GM21723 (cell line): ENCODE measurements at regions not wholly inside any gene's neighbourhood (a gene's known extent, or its start where the extent isn't known, plus 50 kb on each side); places are given as distances from the start of the nearest gene placed in this dataset.

Source experiments
- ATAC-seq: cut with Tn5 transposase; IDR thresholded peaks from one replicate; pipeline ENCODE4 v1.9.1; 2021; ENCODE audit warnings: mild to moderate bottlenecking, moderate library complexity; ENCODE audit not compliant: unreplicated experiment

DNA sequence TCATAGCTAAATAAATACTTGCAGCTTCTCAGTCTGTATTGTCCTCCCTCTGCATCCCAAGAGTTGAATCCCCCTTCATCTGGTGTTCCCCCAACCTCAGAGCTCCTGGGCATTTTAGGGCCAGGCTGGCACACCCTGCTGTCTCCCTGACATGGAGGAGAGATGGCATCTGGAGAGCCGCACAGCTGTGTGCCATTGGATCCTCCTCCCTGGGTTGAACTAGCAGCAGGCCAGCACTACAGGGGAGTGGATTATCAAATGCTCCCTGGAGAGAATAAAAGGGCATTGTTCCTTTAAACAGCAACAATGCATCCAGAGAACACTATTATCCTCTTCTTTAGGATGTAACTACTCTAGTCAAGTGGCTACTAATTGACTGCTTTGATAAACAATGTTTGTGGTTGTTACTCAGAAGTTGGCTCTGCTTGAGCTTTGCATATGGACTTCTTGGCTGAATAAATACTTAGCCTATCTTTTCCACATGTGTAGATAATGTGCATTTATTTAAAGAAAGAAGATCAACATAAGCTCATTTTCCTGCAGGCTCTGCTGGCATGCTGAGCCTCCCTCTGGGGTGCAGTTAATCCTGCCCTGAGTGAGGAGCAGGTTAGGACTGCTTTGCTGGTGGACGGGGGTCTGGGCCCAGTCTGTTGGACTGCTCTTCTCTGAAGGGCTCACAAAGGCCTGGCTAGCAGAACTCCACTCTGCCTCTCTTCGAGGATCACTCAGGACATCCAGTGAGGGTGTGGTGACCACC is 897.2 kb downstream of the TBC1D22A start:
- no peak for ATAC-seq

DNA sequence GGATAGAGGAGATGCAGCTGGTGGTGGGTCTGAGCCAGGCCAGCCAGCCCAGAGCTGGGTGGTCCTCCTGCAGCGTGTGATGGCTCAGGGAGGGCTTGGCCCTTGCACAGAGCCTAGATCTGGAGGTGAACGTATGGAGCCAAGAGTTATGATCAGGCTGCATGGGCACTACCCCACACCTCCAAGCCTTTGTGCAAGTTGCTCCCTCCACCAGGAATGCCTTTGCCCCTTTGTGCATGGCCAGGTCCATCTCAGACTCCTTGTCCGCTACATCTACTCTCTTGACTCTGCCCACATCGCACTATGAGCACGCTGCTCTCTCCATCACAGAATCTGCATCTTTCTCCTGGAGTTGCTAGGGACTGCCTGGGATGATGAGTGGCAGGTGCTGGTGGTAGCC is 895.7 kb downstream of the TBC1D22A start:
- no peak for ATAC-seq

DNA sequence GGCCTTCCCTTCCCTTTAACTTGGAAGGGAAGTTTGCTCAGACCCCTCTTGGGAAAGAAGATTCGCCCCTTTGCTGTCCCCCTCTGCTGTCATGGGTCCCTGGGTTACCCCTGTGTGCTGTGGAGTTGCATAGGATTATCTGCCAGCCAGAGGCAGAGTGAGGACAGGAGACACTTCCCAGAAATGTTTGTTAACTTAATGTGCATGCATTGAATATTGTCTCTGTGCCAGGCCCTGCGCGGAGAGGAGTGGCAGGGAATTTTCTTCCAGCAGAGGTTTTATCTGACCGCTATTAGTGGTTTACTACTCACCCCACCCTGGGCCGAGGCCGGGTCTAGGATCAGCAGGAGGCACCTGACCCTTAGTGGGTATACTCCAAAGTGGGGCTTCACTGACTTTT is 894.8 kb downstream of the TBC1D22A start:
- ATAC-seq = no peak

DNA sequence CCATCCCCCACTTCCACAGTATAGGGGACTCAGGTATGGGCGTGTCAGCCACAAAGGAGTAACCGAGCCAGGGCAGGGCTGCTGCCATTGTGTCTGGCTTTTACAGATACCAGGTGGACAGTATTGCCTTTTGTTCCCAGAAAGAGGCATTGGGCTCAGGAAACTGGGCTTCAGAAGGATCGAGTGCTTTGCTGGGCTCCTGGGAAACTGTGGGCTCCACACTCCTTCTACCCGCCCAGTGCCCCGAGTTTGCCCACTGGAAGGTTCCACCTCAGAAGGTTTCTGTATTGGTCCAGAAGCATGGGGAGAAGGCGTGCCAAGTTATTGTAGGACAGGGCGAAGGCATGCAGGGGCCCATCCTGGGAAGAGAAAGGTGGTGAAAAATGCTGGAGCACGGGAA is 894.4 kb downstream of the TBC1D22A start:
- ATAC-seq = no peak

DNA sequence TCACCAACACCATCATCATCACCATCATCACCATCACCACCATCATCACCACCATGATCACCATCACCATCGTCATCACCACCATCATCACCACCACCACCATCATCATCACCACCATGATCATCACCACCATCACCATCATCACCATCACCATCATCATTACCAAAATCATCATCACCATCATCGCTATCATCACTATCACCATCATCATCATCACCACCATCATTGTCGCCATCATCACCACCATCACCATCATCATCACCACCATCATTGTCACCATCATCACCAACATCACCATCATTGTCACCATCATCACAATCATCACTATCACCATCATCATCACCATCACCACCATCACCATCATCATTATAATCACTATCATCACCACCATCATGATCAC is 893.5 kb downstream of the TBC1D22A start:
- ATAC-seq = no peak

DNA sequence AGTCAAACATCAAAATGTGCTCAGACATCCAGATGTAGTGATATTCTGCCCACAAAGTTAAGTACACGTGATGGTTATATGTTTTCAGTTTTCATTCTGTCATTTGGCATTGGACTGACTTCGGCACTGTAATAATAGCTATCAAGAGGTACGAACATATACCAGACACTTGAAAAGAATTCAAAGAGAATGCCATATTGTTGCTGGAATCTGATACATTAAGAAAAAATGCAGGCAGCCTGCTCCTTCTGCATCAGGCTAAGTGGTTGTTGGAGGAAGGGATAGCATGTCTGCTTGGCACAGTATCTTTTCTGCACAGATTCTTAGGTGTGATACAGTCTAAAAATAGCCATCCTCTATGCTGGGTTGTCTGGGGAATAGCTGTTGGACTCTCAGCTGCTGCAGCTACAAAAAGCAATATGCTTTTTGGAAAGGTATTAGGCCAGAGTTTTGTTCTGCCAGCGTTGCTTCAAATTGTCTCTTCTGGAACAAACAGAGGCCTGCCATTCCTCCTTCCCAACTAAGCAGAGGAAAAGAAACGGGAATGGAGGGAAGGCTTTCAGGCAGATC is 892.6 kb downstream of the TBC1D22A start:
- ATAC-seq = no peak

DNA sequence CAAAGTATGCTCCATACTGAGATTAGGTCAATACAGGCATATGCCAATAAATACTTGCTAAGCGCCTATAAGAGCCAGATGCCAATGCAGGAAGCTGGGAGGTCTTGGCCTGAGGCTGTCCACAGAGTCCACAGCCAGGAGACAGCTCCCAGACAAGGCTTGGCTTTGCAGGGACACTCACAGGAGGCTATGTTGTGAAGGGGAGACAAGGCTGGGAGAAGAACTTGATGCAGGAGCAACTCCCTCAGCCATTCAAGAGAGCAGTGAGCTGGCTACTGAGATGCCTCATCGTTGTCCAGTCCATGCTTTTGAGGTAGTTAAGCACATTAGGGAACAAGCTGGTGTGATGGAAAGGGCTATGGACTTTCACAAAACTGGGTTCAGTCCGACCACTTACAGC is 891.5 kb downstream of the TBC1D22A start:
- no peak for ATAC-seq

DNA sequence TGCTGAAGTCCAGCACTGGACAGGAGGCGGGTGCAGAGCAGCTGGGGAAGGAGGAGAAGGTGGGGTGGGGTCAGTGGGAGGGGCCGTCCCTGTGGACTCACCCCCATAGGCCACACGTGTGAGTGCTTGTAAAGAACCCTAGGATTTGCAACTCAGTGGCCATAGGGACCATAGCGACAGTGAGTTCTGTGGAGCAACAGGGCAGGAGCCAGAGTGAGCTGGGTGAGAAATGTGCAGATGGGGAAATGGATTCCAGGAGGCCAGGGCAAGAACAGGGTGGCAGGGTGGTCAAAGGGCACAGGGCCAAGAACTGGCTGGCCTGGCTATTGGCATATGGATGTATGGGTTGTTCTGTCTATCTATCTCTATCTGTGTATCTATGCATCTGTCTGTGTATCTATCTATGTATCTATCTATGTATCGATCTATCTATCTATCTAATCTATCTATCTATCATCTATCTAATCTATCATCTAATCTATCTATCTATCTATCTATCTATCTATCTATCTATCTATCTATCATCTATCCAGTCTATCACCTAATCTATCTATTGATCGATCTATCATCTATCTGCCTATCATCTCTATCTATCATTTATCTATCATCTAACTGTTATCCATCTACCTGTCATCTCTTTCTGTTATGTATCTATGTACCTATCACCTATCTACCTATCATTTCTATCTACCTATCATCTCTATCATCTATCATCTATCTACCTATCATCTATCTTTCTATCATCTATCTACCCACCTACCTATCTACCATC is 889.0 kb downstream of the TBC1D22A start:
- ATAC-seq = no peak

DNA sequence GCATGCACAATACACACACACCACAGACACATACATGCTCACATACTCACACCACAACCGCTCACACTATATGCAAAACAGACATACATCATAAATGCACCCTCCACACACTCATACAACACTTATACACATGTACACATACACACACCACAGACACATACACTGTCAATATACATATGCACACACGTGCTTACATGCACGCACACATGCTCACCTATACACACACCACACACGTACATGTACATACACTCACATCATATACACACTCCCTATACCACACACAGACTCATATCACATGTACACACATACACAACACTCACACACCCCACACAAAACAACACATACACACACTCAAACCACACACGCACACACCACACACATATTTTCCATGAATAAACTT is 885.3 kb downstream of the TBC1D22A start:
- no peak for ATAC-seq

DNA sequence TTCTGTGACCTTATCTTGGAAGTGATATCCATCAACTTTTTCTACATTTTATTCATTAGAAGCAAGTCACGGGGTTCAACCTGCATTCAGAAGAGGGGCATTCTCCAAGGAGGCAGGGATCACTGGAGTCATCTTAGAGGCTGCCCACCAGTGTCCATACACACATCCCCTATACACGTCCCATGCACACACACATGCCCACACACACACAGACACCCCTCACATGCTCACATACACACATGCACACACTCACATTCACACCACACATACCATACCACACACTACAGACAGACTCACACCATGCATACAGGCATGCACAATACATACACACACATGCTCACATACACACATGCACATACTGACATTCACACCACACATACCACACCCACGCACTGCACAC is 884.7 kb downstream of the TBC1D22A start:
- no peak for ATAC-seq

DNA sequence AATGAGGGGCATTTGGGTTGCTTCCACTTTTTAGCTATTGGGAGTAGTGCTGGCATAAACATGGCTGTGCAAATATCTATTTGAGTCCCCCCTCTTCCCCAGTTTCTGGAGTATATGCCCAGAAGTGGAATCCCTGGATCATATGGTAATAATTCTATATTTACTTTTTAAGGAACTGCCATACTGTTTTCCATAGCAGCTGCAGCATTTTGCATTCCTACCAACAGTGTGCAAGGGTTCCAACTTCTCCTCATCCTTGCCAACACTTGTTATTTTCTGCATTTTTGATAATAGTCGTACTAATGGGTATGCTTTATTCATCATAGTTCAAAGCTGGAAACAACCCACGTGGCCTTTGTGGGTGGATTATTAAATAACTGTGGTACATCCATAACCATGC is 883.5 kb downstream of the TBC1D22A start:
- no peak for ATAC-seq

DNA sequence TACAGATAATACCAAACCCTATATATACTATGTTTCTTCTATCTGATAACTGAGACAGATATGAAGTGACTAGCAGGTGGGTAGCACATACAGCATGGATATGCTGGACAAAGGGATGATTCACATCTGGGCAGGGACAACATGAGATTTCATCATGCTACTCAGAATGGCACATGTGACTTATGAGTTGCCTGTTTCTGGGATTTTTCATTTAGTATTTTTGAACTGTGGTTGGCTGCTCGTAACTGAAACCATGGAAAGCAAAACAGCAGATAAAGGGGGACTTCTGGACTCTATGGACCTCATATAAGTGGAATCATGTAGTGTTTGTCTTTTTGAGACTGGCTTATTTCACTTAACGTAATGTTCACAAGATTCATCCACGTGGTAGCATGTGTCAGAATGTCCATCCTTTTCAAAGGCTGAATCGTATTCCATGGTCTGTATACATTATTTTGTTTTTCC is 883.0 kb downstream of the TBC1D22A start:
- ATAC-seq = no peak

DNA sequence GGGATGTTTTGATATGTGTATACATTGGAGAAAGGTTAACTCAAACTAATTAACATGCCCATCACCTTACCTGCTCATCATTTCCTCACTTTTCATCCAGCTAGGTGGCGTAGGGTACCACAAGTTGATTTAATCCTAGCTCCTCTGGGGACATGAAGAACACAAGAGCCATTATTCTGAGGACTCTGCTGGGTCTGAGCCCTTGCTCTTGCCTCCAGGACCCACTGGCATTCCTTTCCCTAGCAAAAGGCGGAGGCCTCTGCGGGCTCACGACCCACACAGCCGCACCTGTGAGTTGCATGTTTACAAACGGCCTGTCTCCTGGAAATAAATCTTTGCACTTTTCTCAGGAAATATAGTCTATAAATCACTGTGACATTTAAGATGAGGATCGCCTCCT is 871.9 kb downstream of the TBC1D22A start:
- ATAC-seq = no peak

DNA sequence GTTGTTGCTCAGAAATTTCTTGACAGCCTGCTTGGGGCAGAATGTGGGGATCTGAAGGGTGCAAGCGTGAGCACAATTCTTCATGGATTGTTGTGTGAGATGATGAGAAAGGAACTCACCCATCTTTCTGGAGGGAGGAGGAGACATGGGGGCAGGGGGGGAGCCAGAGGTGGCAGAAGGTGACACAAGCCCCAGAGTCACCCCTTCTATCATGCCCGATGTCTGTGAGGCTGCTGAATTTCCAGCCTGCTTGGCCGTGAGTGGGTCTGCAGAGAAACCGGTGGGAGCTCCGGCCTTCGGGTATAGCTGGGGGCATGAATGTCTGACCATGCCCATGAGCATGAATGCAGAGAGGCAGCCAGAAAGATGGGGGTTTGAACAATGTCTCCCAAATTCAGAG is 870.7 kb downstream of the TBC1D22A start:
- no peak for ATAC-seq

DNA sequence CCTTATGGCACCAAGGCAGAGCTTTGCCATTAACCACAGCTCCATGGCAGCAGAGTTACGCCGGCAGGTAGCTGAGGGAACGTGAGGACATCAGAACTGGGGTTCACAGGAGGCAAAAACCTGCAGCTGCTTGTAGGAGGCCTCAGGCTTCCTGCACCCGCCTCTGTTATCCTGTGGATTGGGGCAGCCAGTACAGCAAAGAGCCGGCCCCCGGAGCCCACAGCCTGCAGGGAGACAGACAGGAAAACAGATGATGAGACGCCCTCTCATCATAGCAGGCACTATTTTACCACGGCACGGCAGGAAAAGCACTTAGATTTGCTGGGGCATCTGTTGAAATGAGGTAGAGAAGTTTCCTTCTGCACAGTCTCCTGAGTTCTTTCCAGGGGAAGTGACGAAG is 870.3 kb downstream of the TBC1D22A start:
- no peak for ATAC-seq

DNA sequence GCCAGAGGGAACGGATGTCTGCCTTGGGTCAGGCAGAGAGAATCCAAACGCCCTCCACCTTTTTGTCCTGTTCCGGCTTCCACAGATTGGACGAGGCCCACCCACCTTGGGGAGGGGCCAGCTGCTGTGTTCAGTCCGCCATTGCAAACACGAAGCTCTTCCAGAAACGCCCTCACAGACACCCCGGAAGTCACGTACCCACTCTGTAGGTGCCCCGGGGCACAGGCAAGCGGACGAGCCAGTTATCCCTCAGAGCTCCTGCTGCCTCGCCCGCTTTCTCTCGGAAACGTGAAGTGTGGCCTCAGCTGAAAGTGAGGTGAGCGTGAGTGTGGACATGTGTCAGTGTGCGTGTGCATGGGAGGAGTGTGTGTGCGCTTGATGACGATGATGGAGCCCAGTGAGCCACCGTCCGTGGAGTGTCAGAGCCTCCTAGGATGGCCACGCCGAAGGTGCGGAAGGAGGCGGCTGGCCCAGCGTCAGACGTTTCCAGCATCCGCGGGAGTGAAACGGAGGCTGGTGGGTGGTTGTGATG is 869.2 kb downstream of the TBC1D22A start:
- no peak for ATAC-seq

DNA sequence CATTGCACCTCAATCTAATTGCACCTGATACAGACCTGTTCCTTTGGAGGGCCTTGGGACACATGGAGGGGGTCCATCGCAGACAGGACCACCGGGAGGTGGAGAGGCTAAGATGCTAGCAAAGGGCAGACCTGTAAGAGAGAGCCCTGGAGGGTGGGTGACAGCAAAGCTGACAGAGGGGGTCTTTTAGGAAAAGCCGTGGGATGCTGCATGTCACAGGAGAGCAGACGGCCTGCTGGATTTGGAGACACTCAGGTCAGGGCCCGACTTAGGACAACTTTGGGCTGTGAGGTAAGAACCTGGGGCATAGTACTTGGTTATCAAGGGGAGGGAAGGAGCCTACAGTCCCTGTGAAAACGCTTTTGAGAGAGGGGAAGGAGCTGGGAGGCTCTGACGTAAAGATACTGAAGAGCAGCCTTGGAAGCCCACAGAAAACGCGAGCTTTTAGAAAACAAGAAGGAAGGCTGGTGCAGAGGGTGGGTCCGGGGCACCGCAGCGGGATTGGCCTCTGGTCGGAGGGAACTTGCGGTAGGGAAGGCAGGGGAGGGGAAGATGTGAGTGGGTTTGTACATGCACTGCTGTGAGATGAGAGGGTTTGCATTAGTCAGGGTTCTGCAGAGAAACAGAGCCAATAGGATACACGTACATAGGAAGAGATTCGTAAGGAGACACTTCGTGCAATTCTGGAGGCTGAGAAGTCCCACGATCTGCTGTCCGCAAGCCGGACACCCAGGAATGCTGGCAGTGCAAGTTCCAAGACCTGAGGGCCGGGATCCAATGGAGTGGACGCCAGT is 868.5 kb downstream of the TBC1D22A start:
- ATAC-seq = no peak

DNA sequence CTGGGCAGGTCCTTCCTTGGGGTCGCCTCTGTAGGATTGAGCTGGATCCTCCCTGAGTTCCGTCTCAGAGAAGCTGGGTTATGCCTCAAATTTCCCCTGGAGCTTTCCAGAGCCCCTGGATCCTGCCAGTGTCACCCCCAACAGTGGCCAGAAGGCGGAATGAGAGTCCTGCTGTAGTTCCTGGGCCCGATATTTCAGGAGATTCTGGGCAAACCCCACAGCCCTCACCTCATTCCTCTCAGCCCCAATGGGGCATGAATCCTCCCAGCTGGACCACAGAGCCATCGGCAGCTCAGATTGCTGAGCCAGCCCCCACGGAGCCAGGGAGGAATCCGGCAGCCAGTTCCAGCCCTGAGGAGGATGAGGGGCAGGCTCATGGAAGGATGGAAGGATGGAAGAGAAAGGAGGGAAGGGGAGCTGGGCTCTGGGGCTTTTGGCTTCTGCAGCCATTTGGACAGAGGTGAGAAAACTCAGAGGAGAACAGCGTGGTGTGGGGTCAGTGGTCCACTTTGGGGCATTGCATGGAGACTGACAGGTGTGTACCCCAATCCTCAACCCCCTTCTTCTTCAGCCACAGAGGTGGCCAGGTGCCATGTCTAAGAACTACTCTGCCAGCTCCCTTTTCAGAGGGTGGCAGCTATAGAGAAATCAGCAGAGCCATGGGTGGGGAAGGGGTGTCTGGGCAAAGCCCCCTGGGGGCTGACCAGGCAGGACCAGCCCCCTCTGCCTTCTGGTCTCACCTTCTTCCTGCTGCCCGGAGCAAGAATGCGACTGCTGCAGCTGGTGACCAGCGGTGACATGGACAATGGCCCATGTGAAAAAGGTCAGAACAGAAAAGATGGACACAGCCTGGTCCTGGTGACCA is 867.6 kb downstream of the TBC1D22A start:
- ATAC-seq = no peak

DNA sequence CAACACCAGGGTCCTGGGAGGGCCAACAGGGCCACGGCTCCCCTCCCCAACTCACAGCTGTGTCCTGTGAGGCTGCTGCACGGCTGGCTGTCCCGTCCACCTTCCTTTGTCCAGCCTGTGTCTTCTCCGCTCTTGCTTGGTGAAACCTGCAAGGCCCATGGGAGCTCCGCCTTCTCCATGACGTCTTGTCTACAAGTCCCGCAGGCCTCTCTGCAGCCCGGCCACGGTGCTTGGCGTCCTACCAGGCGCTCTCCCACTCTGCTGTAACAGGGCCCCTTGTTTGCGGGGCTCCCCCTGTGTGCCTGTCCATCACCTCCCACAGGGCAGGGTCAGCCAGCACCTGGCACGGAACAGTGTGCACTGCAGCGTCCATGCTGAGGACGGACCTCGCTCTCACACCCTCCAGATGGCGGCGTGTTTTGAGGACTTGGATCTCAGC is 866.8 kb downstream of the TBC1D22A start:
- ATAC-seq = no peak
